ENCODE measurements at regions not wholly inside any gene's neighbourhood (a gene's known extent, or its start where the extent isn't known, plus 50 kb on each side); places are given as distances from the start of the nearest gene placed in this dataset.

DNA sequence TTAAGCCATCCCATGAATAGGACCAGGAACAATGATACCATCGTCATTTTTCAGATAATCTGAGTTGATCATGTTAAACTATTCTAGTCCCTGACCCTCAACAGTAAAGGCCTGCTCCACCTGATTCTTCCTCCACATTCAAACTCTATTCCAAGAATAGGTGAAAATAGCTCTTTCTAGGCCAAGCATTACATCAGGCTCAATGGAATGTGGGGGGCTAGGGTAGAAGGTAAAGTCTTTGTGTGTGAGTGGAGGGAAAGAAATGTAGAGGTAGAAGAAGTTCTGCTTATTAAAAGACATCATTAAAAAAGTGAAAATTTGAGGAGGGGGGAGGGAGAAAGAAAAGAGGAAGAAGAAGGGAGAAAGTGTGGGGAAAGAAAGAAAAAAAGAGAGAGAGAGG, 653.3 kb upstream of the PKDCC start:
- Mint-ChIP-seq H3K36me3 (ENCODE audit: low read depth) (no peaks in the 10 kb centered on the region), H3K4me1 (no peaks in the 10 kb centered on the region), H3K27ac (no peak overlapping the region), H3K27me3 (no peaks in the 10 kb centered on the region), H3K4me3 (no peak overlapping the region), H3K9me3 (no peaks in the 10 kb centered on the region)
- DNase-seq = no peak
- ChIA-PET CTCF (no interaction called here), POLR2A (interaction anchor here (0.7 kb wide), 1 partner anchor 618 kb away, joined by 3 read pairs; no protein-coding TSS in a partner anchor)

DNA sequence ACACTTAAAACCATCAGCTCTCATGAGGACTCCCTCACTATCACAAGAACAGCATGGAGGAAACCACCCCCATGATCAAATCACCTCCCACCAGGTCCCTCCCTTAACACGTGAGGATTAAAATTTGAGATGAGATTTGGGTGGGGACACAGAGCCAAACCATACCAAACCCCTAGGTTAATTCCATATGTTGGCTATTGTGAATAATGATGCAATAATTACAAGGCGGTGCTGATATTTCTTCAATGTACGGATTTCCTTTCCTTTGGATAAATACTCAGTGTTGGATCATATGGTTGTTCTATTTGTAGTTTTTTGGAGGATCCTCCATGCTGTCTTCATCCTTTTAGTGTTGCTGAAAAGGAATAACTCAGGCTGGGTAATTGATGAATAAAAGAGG, 652.1 kb upstream of the PKDCC start:
- ChIA-PET CTCF (no interaction called here), POLR2A (no interaction called here)
- DNase-seq = no peak
- no peaks in the 10 kb centered on the region for H3K9me3 Mint-ChIP-seq
- H3K27ac Mint-ChIP-seq = no peak overlapping the region
- H3K4me1 Mint-ChIP-seq = no peaks in the 10 kb centered on the region
- no peaks in the 10 kb centered on the region for H3K27me3 Mint-ChIP-seq
- no peaks in the 10 kb centered on the region for H3K36me3 Mint-ChIP-seq (ENCODE audit: low read depth)
- H3K4me3 Mint-ChIP-seq = no peak overlapping the region

DNA sequence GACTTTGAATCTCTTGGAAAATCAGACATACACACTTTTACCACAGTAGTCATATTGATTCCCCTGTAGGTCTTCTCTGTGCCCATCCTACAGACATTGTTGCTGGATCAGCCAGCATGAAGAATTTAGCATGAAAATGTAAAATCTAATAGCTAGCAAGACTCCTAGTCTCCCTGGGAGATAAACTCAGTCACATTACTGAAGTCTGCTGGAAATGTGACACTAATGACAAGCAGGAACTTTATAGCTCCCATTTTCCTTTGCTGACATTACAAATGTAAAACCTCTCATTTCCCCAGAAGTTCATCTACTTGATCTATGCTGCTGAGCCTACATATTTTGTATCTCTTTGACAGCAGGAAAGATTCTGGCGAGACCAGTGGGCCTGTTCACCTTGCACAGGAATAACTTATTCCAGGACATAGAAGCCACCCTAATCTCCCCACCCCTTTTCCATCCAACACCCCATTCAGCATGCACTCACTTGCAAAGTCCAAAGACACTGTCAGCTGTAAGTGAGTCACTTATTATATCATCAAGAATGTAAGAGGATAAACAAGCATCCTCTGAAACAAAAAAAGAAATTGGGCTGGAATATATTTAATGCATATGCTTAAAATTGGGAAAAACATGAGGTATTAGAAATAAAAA, 648.3 kb upstream of the PKDCC start:
- no peaks in the 10 kb centered on the region for H3K36me3 Mint-ChIP-seq (ENCODE audit: low read depth)
- ChIA-PET POLR2A (no interaction called here), CTCF (no interaction called here)
- H3K9me3 Mint-ChIP-seq = no peaks in the 10 kb centered on the region
- no peak overlapping the region for H3K4me3 Mint-ChIP-seq
- no peak overlapping the region for H3K27ac Mint-ChIP-seq
- H3K4me1 Mint-ChIP-seq = no peaks in the 10 kb centered on the region
- H3K27me3 Mint-ChIP-seq = no peaks in the 10 kb centered on the region
- no peak for DNase-seq

DNA sequence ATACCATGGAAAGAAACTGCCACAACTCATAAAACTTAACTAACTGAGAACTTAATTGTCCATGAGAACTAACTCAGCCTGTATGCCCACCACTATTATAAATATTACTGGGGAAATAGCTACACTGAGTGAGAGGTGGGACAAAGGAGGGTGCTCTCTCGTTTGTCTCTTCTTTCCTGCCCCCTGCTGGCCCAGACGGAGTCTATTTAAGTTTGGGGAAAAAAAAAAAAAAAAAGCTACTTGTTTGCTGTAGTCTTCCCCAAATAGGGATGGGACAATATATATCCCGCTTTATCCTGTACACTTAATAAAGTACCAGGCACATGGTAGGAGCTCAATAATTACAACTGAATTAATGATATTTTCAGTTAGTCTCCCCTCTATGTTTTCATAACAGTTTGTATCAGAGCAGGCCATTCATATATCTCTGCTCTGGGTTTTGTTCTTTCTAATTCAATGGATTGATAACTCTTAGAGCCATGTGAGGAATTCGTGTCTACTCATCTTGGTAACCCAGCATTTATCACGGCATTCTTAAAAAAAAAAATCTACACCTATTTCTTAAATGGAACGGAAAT, 647.6 kb upstream of the PKDCC start:
- ChIA-PET CTCF (no interaction called here), POLR2A (no interaction called here)
- H3K36me3 Mint-ChIP-seq (ENCODE audit: low read depth) = no peaks in the 10 kb centered on the region
- DNase-seq = no peak
- no peak overlapping the region for H3K27ac Mint-ChIP-seq
- H3K27me3 Mint-ChIP-seq = no peaks in the 10 kb centered on the region
- H3K4me1 Mint-ChIP-seq = no peaks in the 10 kb centered on the region
- no peak overlapping the region for H3K4me3 Mint-ChIP-seq
- H3K9me3 Mint-ChIP-seq = no peaks in the 10 kb centered on the region

DNA sequence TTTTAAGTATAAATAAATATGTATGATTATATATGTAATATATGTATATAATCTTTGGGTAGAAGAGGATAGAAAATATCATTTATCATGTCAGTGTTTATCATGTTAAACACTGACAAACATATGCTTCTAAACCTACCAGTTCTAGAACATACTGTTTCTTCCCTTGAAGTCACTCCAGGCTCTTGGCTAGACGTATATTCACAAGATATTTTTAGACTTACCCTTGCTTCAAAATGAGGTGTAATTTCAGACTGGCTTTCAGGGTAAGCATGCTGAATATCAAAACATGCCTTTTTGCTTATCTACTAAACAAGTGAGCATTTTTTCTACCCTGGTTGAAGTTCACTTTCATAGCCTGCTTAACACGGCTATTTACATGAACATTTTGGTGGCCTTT, 642.4 kb upstream of the PKDCC start:
- no peak for DNase-seq
- no peaks in the 10 kb centered on the region for H3K4me1 Mint-ChIP-seq
- H3K4me3 Mint-ChIP-seq = no peak overlapping the region
- ChIA-PET POLR2A (no interaction called here), CTCF (no interaction called here)
- no peaks in the 10 kb centered on the region for H3K27me3 Mint-ChIP-seq
- H3K27ac Mint-ChIP-seq = no peak overlapping the region
- no peaks in the 10 kb centered on the region for H3K36me3 Mint-ChIP-seq (ENCODE audit: low read depth)
- no peaks in the 10 kb centered on the region for H3K9me3 Mint-ChIP-seq

DNA sequence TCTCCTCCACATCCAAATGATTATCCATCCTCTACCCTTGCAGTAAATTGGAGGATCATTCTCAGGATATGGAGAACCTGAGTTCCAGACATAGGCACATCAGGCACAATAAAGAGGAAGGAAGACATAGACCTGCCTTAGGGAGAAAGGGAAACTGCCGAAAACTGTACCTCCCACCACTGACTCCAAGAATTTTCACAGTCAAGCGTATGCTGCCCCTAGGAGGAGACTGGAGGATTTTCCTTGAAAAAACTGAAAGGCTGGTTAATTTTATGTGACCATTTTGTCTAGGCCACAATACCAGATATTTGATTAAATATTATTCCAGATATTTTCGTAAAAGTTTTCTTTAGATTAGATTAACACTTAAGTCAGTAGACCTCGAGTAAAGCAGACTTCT, 638.5 kb upstream of the PKDCC start:
- H3K36me3 Mint-ChIP-seq (ENCODE audit: low read depth) = no peaks in the 10 kb centered on the region

DNA sequence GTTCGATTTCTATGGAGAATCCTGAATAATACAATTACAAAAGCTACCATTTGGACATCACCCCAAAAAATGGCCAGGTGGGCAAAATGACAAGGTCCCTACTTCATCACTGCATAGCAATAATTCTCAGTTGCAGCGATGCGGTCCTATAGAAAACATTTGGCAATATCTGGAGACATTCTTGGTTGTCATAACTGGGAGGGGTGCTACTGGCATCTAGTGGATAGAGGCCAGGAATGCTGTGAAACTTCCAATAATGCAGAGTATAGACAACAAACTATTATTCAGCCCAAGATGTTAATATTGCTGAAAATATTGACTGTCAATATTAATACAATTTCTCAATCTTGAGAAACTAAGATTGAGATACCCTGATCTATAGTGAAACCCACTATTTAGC, 637.8 kb upstream of the PKDCC start:
- ChIA-PET CTCF (interaction anchor here (0.7 kb wide), 1 partner anchor 950 kb away, joined by 3 read pairs; no protein-coding TSS in a partner anchor), POLR2A (no interaction called here)
- no peaks in the 10 kb centered on the region for H3K36me3 Mint-ChIP-seq (ENCODE audit: low read depth)
- no peak overlapping the region for H3K4me3 Mint-ChIP-seq
- H3K9me3 Mint-ChIP-seq = no peaks in the 10 kb centered on the region
- no peak overlapping the region for H3K27ac Mint-ChIP-seq
- no peaks in the 10 kb centered on the region for H3K4me1 Mint-ChIP-seq
- no peak for DNase-seq
- H3K27me3 Mint-ChIP-seq = no peaks in the 10 kb centered on the region

More for the DNA sequence above, 638.5 kb upstream of the PKDCC start:
- no peaks in the 10 kb centered on the region for H3K27me3 Mint-ChIP-seq
- ChIA-PET CTCF (no interaction called here), POLR2A (no interaction called here)
- no peak overlapping the region for H3K4me3 Mint-ChIP-seq
- no peak for DNase-seq
- no peaks in the 10 kb centered on the region for H3K9me3 Mint-ChIP-seq
- no peak overlapping the region for H3K27ac Mint-ChIP-seq
- H3K4me1 Mint-ChIP-seq = no peaks in the 10 kb centered on the region

DNA sequence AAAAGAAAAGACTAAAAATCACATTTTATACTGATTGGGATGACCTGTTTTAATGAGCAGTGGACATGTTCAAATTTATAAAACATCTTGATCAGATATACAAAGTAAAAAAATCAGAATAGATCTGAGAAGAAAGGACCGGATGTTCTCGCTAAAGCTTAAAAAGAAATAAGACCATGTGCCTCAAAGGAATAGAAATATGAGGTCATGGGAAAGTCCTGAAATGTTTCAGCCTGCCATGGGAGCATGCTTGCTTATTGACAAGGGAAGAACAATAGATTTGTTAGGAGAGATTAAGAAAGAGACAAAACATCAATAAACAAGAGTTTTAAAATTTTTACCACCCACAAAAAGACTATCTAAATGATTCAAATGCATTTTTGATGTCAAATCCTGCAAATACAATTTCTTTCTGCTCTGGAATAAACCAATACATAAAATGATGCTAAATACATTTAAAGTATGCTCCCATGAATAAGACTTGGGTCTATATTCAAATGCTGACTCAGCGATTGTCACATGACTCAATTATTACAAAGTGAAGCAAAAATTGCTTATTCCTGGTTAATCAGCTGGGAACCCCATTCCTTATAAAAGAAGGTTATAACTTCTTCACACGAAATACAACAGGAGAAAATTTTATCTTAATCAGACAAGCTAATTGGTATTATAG, 633.9 kb upstream of the PKDCC start:
- no peak overlapping the region for H3K4me3 Mint-ChIP-seq
- no peak overlapping the region for H3K27ac Mint-ChIP-seq
- CTCF ChIA-PET = interaction anchor here (1.4 kb wide), 1 partner anchor 369 kb away, joined by 4 read pairs; no protein-coding TSS in a partner anchor
- H3K27me3 Mint-ChIP-seq = no peaks in the 10 kb centered on the region
- no peak for DNase-seq
- H3K9me3 Mint-ChIP-seq = no peaks in the 10 kb centered on the region
- no peaks in the 10 kb centered on the region for H3K36me3 Mint-ChIP-seq (ENCODE audit: low read depth)
- H3K4me1 Mint-ChIP-seq = no peaks in the 10 kb centered on the region
- POLR2A ChIA-PET = no interaction called here

DNA sequence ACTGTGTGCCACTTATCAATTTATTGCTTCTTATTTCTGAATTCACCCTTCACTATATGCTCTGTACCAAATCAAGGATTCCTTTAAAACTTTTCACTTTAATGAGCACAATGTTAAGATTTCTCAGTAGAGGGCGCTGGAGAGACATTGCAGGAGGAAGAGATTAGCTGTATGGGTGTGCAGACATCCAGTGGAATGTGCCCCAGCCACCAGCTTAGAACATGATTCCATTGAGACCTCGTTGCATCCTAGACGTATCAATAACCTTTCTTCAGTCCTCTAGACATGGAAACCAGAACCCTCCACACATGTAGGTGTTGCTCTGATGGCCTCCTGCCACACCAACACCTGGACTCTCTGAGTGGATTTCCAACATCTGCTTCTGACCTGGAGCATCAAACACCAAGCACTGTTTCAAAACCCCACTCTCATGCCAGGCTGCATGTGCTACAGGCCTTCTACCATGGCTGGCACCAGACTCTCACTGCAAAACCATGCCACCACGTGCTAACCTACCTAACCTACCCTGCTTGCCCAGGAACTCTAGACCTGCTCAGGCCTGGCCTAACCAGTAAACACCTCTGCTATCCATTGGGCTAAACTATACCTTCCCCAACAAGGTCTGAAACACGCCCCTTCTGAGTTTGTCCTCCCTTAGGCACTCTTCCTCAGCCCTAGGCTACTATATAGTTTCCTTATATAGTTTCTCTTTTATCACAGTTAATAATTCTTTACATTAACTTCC, 633.2 kb upstream of the PKDCC start:
- Mint-ChIP-seq H3K36me3 (ENCODE audit: low read depth) (no peaks in the 10 kb centered on the region), H3K27me3 (no peaks in the 10 kb centered on the region), H3K4me3 (no peak overlapping the region), H3K27ac (no peak overlapping the region), H3K4me1 (no peaks in the 10 kb centered on the region), H3K9me3 (no peaks in the 10 kb centered on the region)
- ChIA-PET POLR2A (no interaction called here), CTCF (interaction anchor here (1.4 kb wide), 1 partner anchor 369 kb away, joined by 4 read pairs; no protein-coding TSS in a partner anchor)
- DNase-seq = no peak

DNA sequence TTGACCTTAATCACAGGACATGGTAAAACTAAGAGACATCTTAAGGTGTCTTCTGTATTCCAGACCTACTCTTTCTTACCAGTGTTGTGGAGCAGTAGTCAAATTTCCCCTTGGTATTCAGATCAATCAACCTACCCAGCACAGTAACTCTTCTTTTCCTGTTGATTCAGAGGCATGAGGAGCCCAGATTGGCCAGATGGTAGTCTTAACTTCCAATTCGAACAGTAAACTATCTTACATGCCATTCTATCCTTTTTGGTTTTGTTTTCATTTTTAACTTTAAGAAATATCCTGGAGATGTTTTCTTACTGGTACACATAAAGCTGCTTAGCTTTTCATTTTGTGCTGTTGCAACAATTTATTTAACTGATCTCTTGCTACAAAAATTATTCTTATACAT, 630.3 kb upstream of the PKDCC start:
- H3K4me3 Mint-ChIP-seq = no peak overlapping the region
- H3K27ac Mint-ChIP-seq = no peak overlapping the region
- CTCF ChIA-PET = no interaction called here
- H3K4me1 Mint-ChIP-seq = no peaks in the 10 kb centered on the region
- no peaks in the 10 kb centered on the region for H3K36me3 Mint-ChIP-seq (ENCODE audit: low read depth)
- DNase-seq = no peak
- no peaks in the 10 kb centered on the region for H3K27me3 Mint-ChIP-seq
- no peaks in the 10 kb centered on the region for H3K9me3 Mint-ChIP-seq
- POLR2A ChIA-PET = no interaction called here

DNA sequence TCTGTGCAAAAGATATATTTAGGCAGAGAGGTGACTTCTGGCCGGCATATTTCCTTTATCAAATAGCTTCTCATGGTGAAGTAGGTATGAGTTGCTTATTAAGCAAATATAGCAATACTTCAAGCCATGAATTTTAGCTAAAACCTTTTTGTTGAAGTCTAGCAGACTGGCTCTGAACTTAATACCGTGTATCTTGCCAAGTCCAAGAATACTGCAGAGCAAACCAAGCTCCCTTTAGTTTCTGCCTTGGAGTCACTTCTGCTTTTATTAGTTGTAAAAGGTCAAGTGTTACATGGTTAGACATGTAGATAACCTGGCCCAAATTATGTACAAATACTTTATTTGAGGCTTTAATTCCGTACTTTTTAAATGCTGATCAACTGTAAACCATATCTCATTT, 627.6 kb upstream of the PKDCC start:
- ChIA-PET CTCF (no interaction called here), POLR2A (no interaction called here)
- H3K36me3 Mint-ChIP-seq (ENCODE audit: low read depth) = no peaks in the 10 kb centered on the region
- no peak overlapping the region for H3K4me3 Mint-ChIP-seq
- H3K4me1 Mint-ChIP-seq = no peaks in the 10 kb centered on the region
- no peak for DNase-seq
- no peaks in the 10 kb centered on the region for H3K9me3 Mint-ChIP-seq
- no peak overlapping the region for H3K27ac Mint-ChIP-seq
- no peaks in the 10 kb centered on the region for H3K27me3 Mint-ChIP-seq

DNA sequence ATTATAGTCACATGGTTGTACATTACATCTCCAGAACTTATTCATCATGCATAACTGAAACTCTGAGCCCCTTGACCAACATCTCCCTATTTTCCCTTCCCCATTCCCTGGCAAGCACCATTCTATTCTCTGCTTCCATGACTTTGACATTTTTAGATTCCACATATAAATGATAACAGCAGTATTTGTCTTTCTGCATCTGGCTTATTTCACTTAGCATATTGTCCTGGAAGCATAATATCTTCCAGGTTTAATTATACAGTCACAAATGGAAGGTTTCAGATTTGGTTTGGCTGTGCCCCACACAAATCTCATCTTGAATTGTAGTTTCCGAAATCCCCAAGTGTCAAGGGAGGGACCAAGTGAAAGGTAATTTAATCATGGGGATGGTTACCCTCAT, 626.9 kb upstream of the PKDCC start:
- Mint-ChIP-seq H3K36me3 (ENCODE audit: low read depth) (no peaks in the 10 kb centered on the region), H3K27me3 (no peaks in the 10 kb centered on the region), H3K9me3 (no peaks in the 10 kb centered on the region), H3K4me1 (no peaks in the 10 kb centered on the region), H3K4me3 (no peak overlapping the region), H3K27ac (no peak overlapping the region)
- DNase-seq = no peak
- ChIA-PET CTCF (no interaction called here), POLR2A (no interaction called here)

DNA sequence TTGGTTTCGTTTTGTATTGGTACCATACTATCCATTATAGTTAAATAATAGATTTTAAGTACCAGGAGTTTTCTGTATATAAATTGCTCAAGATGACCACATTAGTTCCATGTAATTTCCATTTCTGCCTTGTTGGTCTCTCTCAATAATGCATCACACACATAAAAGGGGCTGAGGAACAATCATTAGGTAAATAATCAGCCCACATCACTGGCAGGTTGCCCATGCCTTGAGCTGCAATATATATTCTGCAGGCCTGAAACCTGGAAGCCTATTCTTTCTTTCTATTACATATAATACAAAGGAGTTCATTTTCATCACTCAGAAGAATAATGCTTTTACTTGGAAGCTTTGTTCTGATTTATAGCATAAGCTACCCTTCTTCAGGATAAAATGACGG, 616.1 kb upstream of the PKDCC start:
- ChIA-PET POLR2A (no interaction called here), CTCF (no interaction called here)
- Mint-ChIP-seq H3K27me3 (no peaks in the 10 kb centered on the region), H3K9me3 (no peaks in the 10 kb centered on the region), H3K27ac (no peak overlapping the region), H3K4me3 (no peak overlapping the region), H3K36me3 (ENCODE audit: low read depth) (no peaks in the 10 kb centered on the region), H3K4me1 (no peaks in the 10 kb centered on the region)
- no peak for DNase-seq

All from activated CD4-positive, alpha-beta memory T cell treated with anti-CD3 and anti-CD28 coated beads, Interleukin-2, amount 10 ng/mL, durations not matched to agents 7 days and 5 days (primary cell).